IPS-20b (cell line): ENCODE measurements at regions not wholly inside any gene's neighbourhood (a gene's known extent, or its start where the extent isn't known, plus 50 kb on each side); places are given as distances from the start of the nearest gene placed in this dataset.
"Not testable (repeated sequence)": the region's sequence is repeated elsewhere in the genome, so short reads cannot be mapped to it uniquely, and the experiment has no call there.

Experiments
- H3K27ac ChIP-seq: one replicate; pipeline ENCODE4 v1.5.1; 2013; ENCODE audit warnings: low read length
- H3K27me3 ChIP-seq: 2 replicates; pipeline ENCODE4 v1.6.1; 2013; ENCODE audit warnings: mild to moderate bottlenecking, low read length, inconsistent platforms; ENCODE audit not compliant: insufficient read depth
- H3K36me3 ChIP-seq: 2 replicates; pipeline ENCODE4 v1.6.1; 2013; ENCODE audit warnings: low read depth, mild to moderate bottlenecking, inconsistent platforms, low read length, moderate library complexity; ENCODE audit not compliant: insufficient read depth
- H3K4me1 ChIP-seq: 2 replicates; pipeline ENCODE4 v1.6.1; 2013; ENCODE audit warnings: mild to moderate bottlenecking, control low read depth, inconsistent platforms, low read length, moderate library complexity; ENCODE audit not compliant: insufficient read depth
- H3K4me3 ChIP-seq: 2 replicates; pipeline ENCODE4 v1.5.1; 2013; ENCODE audit warnings: mild to moderate bottlenecking, low read length, inconsistent platforms
- H3K9ac ChIP-seq: 2 replicates; pipeline ENCODE4 v1.6.1; 2013; ENCODE audit warnings: low read depth, mild to moderate bottlenecking, inconsistent platforms, low read length, moderate library complexity
- H3K9me3 ChIP-seq: 2 replicates; pipeline ENCODE4 v1.6.1; 2013; ENCODE audit warnings: mild to moderate bottlenecking, low read depth, low read length, inconsistent platforms; ENCODE audit not compliant: insufficient read depth

GRCh38 chr7:81161451-81162075, 242.7 kb upstream of the SEMA3C start:
- Histone ChIP-seq H3K9ac (no peak overlapping the region), H3K27me3 (no peaks in the 10 kb centered on the region), H3K36me3 (no peaks in the 10 kb centered on the region), H3K27ac (no peak overlapping the region), H3K4me1 (peaks cover 17% of the 10 kb centered on the region), H3K9me3 (no peaks in the 10 kb centered on the region), H3K4me3 (no peak overlapping the region)

GRCh38 chr7:81159402-81159801, 240.6 kb upstream of the SEMA3C start:
- Histone ChIP-seq H3K4me3 (no peak overlapping the region), H3K4me1 (peaks cover 36% of the 10 kb centered on the region), H3K27ac (no peak overlapping the region), H3K36me3 (no peaks in the 10 kb centered on the region), H3K27me3 (no peaks in the 10 kb centered on the region), H3K9ac (no peak overlapping the region), H3K9me3 (no peaks in the 10 kb centered on the region)

- no peak overlapping the region for H3K4me3 ChIP-seq
- peaks cover 45% of the 10 kb centered on the region for H3K4me1 ChIP-seq
- H3K9me3 ChIP-seq: no peaks in the 10 kb centered on the region
- no peak overlapping the region for H3K9ac ChIP-seq
- H3K36me3 ChIP-seq: no peaks in the 10 kb centered on the region
- no peaks in the 10 kb centered on the region for H3K27me3 ChIP-seq
- no peak overlapping the region for H3K27ac ChIP-seq
These were observed 239.3 kb upstream of the SEMA3C start for GRCh38 chr7:81158189-81158588.

- H3K4me1 ChIP-seq: peaks cover 45% of the 10 kb centered on the region
- no peaks in the 10 kb centered on the region for H3K36me3 ChIP-seq
- H3K9ac ChIP-seq: no peak overlapping the region
- no peaks in the 10 kb centered on the region for H3K9me3 ChIP-seq
- H3K27me3 ChIP-seq: no peaks in the 10 kb centered on the region
- peak overlapping the region; percentile 26 for H3K4me3 ChIP-seq
- H3K27ac ChIP-seq: no peak overlapping the region
These were observed 237.0 kb upstream of the SEMA3C start for GRCh38 chr7:81155654-81156373.

- H3K4me1 ChIP-seq: peaks cover 45% of the 10 kb centered on the region
- no peaks in the 10 kb centered on the region for H3K27me3 ChIP-seq
- H3K9me3 ChIP-seq: no peaks in the 10 kb centered on the region
- no peaks in the 10 kb centered on the region for H3K36me3 ChIP-seq
- no peak overlapping the region for H3K27ac ChIP-seq
- peak overlapping the region; percentile 31; the same call in 1 of the 2 replicates for H3K4me3 ChIP-seq
- H3K9ac ChIP-seq: no peak overlapping the region
These were observed 235.7 kb upstream of the SEMA3C start for GRCh38 chr7:81154565-81154964.

- not testable (repeated sequence) for H3K36me3 ChIP-seq, H3K27me3 ChIP-seq, H3K27ac ChIP-seq, H3K9ac ChIP-seq, H3K4me3 ChIP-seq, H3K9me3 ChIP-seq
- peaks cover 40% of the 10 kb centered on the region for H3K4me1 ChIP-seq
These were observed 234.1 kb upstream of the SEMA3C start for GRCh38 chr7:81152925-81153324.

- H3K9ac ChIP-seq: no peak overlapping the region
- no peak overlapping the region for H3K4me3 ChIP-seq
- H3K9me3 ChIP-seq: no peaks in the 10 kb centered on the region
- no peak overlapping the region for H3K27ac ChIP-seq
- H3K36me3 ChIP-seq: no peaks in the 10 kb centered on the region
- peaks cover 22% of the 10 kb centered on the region for H3K4me1 ChIP-seq
- H3K27me3 ChIP-seq: no peaks in the 10 kb centered on the region
These were observed 232.1 kb upstream of the SEMA3C start for GRCh38 chr7:81150951-81151361.

GRCh38 chr7:81143856-81144255, 225.0 kb upstream of the SEMA3C start:
- H3K4me1 ChIP-seq: no peaks in the 10 kb centered on the region
- no peaks in the 10 kb centered on the region for H3K36me3 ChIP-seq
- no peaks in the 10 kb centered on the region for H3K9me3 ChIP-seq
- no peaks in the 10 kb centered on the region for H3K27me3 ChIP-seq
- H3K4me3 ChIP-seq: no peak overlapping the region
- no peak overlapping the region for H3K27ac ChIP-seq
- H3K9ac ChIP-seq: no peak overlapping the region

GRCh38 chr7:81141257-81142205, 222.7 kb upstream of the SEMA3C start:
- H3K27ac ChIP-seq, H3K9ac ChIP-seq, H3K27me3 ChIP-seq, H3K4me3 ChIP-seq, H3K9me3 ChIP-seq, H3K4me1 ChIP-seq, H3K36me3 ChIP-seq: not testable (repeated sequence)

GRCh38 chr7:81140775-81141174, 221.9 kb upstream of the SEMA3C start:
- Histone ChIP-seq H3K4me3 (no peak overlapping the region), H3K27me3 (no peaks in the 10 kb centered on the region), H3K9ac (no peak overlapping the region), H3K27ac (no peak overlapping the region), H3K4me1 (no peaks in the 10 kb centered on the region), H3K9me3 (no peaks in the 10 kb centered on the region), H3K36me3 (no peaks in the 10 kb centered on the region)

GRCh38 chr7:81140252-81140651, 221.4 kb upstream of the SEMA3C start:
- Histone ChIP-seq H3K4me1 (no peaks in the 10 kb centered on the region), H3K4me3 (no peak overlapping the region), H3K36me3 (no peaks in the 10 kb centered on the region), H3K27me3 (no peaks in the 10 kb centered on the region), H3K9me3 (no peaks in the 10 kb centered on the region), H3K27ac (no peak overlapping the region), H3K9ac (no peak overlapping the region)
